Retinal pigment epithelial cell (primary cell): ENCODE measurements at regions not wholly inside any gene's neighbourhood (a gene's known extent, or its start where the extent isn't known, plus 50 kb on each side); places are given as distances from the start of the nearest gene placed in this dataset.
"Not testable (repeated sequence)": the region's sequence is repeated elsewhere in the genome, so short reads cannot be mapped to it uniquely, and the experiment has no call there.

ENCODE experiments used
- DNase-seq: peaks from one replicate; pipeline ENCODE4 v3.0.0-alpha.2; 2010; ENCODE audit warnings: low read depth
- H3K4me3 ChIP-seq: 2 replicates; pipeline ENCODE4 v1.5.1; 2011; ENCODE audit warnings: mild to moderate bottlenecking, low read length, control low read depth, moderate library complexity
- CTCF ChIP-seq: conservative IDR thresholded peaks from 2 replicates; pipeline ENCODE4 v1.5.1; 2011; ENCODE audit warnings: low read depth, low read length, control low read depth, inconsistent platforms

GRCh38 chr10:63825766-63826165, 304.6 kb downstream of the REEP3 start:
- H3K4me3 ChIP-seq, result no peak overlapping the region
- DNase-seq, result no peak
- TF ChIP-seq CTCF, result no peak

GRCh38 chr10:63827018-63827417, 305.8 kb downstream of the REEP3 start:
- DNase-seq, result not testable (repeated sequence)

GRCh38 chr10:63829020-63829419, 307.8 kb downstream of the REEP3 start:
- no peak for TF ChIP-seq CTCF
- no peak overlapping the region for H3K4me3 ChIP-seq
- DNase-seq, result no peak

More at GRCh38 chr10:63827018-63827417, 305.8 kb downstream of the REEP3 start:
- H3K4me3 ChIP-seq, result not testable (repeated sequence)

DNA sequence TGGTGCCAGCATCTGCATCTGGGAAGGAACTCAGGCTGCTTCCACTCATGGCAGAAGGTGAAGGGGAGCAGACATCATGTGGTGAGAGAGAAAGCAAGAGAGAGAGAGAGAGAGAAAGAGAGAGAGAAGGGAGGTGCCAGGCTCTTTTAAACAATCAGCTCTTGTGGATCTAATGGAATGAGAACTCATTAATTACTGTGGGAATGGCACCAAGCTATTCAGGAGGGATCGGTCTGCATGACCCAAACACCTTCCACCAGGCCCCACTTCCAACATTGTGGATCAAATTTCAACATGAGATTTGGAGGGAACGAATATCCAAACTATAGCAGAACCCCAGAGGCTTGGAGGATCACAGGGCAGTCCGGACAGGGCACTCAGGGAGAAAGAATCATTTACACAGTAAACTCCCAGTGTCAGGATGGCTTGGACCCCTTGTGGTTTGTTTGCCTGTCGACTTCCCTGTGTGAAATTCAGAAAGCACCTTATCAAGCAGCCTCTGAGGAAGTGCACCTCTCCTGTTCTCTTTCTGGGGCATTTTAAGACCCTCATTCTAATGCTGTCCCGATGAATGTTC, 308.5 kb downstream of the REEP3 start:
- DNase-seq, result no peak
- no peak overlapping the region for H3K4me3 ChIP-seq
- no peak for TF ChIP-seq CTCF

DNA sequence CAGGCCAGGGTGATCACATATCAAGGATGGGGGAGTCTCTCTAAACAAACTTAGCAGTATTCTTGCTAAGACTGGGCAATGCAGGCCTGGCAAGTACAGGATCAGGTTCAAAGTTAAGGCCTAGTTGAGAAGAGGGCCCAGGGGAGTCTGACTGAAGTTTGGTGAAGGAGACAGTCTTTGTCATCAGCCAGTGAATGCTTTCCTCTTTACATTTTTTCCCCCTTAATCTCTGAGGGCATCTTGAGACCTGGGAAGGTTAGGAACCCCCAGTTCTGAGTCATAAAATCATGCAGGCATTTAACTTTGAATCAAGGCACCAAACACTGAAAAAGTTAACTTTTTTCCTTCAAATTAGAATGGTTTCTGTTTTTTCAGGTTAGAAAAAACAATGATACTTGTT, 311.5 kb downstream of the REEP3 start:
- TF ChIP-seq CTCF, result no peak
- H3K4me3 ChIP-seq, result no peak overlapping the region
- no peak for DNase-seq

DNA sequence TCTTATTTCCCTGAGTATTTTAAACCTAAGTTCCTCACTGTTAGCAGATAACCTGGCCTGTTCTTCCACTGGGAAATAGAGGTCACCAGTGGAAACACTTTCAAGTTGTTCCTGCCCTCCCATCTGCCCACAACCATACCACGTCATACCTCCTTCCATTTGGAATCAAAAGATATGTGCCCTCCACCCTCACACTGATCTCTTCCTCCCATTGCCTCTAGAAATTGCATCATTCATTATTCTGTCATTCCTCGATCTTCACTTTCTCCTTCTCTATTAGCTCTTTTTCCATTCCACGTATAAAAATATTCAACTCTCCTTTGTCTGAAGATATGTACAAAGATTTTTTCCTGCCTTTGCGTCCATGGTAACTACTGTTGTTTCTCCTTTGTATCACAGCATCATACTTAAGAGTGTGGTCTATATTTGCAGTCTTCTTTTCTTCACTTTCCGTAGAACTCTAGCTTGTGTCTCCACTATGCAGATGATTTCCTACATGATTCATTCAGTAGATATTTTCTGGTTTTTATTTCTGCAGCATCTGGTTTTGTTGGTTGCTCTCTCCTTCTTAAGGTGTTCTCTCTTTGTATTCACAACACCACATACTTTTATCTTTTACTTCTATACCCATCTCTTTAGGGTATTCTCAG, 312.3 kb downstream of the REEP3 start:
- no peak for TF ChIP-seq CTCF

GRCh38 chr10:63836666-63837442, 315.7 kb downstream of the REEP3 start:
- TF ChIP-seq CTCF, result no peak
- H3K4me3 ChIP-seq, result no peak overlapping the region
- DNase-seq, result no peak

More for the DNA sequence above, 312.3 kb downstream of the REEP3 start:
- DNase-seq, result no peak
- H3K4me3 ChIP-seq, result no peak overlapping the region
